GM13977 (cell line): ENCODE measurements at regions not wholly inside any gene's neighbourhood (a gene's known extent, or its start where the extent isn't known, plus 50 kb on each side); places are given as distances from the start of the nearest gene placed in this dataset.

Experiments
- DNase-seq: peaks from one replicate; pipeline ENCODE4 v3.0.0; 2012; ENCODE audit warnings: low spot score
- CTCF ChIP-seq: IDR thresholded peaks from 2 replicates; pipeline ENCODE4 v1.5.1; 2012; ENCODE audit warnings: mild to moderate bottlenecking, control low read depth; ENCODE audit not compliant: insufficient read depth; ENCODE audit errors: extremely low read depth, missing control alignments
- in situ Hi-C: fragments of 300-500 bp; cut with MboI; formaldehyde crosslinking; loops from one replicate; pipeline ENCODE4 v1.12.0; 2022; ENCODE audit warnings: low sequenced_read_pairs, low pct_unique_long_range_greater_than_20kb, mixed read lengths, inconsistent platforms; ENCODE audit not compliant: unreplicated experiment

- no peak for DNase-seq
- no peak for TF ChIP-seq CTCF
- in situ Hi-C loops: no loop called here
These were observed 366.6 kb downstream of the SOX2 start for GRCh38 chr3:182078316-182078715.

DNA sequence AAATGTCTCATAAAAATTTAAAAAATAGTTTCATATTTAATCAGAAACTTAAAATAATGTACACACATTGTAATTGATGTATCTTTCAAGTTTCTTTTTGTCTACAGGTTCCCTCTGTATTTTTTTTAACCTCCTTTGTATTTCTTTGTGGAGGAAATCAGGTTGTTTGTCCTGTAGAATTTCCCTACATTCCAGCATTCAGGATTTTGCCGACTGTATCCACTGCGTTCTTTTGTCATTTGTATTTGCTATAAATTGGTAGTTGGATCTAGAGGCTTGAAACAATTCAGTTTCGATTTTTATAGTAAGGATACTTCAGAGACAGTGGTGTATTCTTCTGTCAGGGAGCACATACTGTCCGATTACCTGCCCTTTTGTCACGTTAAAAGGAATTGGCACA lies 367.2 kb downstream of the SOX2 start:
- no peak for TF ChIP-seq CTCF
- DNase-seq: no peak
- in situ Hi-C loops: no loop called here

- DNase-seq: no peak
- TF ChIP-seq CTCF: no peak
- in situ Hi-C loops: no loop called here
These were observed 369.4 kb downstream of the SOX2 start for GRCh38 chr3:182081096-182081495.

DNA sequence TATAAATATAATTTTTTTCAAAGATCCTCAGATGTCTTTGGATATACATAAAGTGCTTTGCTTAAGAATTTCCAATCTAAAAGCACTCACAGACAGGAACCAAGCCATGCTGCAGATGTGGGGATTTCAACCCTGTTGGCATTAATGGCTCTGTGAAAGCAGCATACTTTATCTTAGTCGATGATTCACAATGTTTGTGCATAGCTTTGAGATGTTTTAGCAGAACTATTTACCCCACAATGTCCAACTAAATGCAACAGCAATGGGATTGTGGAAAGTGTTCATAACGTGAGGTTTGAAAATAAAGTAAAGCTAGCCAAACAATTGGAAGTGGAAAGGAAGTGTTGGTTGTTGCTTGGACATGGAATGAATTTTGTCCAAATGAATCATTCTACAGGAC lies 371.4 kb downstream of the SOX2 start:
- no peak for TF ChIP-seq CTCF
- no peak for DNase-seq
- in situ Hi-C loops: no loop called here

GRCh38 chr3:182092662-182093262 lies 381.0 kb downstream of the SOX2 start:
- no peak for DNase-seq
- no peak for TF ChIP-seq CTCF
- in situ Hi-C loops: no loop called here

DNA sequence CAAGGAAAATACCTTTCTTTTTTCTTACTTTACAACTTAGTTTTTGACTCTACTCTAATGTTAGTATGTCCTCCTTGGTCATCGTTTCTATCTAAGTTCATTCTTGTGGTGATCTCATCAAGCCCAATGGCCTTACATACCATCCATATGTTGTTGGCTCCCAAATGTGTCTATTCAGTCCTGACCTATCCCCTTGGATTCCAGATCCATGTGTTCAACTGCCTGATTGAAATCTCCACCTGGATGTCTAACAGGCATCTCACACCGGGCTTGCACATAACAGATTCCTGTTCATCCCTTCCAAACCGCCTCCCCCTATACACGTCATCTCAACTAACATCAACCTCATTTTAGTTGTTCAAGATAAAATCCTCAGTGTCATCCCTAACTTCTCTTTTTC lies 382.6 kb downstream of the SOX2 start:
- no peak for DNase-seq
- TF ChIP-seq CTCF: no peak
- in situ Hi-C loops: no loop called here

- no peak for TF ChIP-seq CTCF
- in situ Hi-C loops: no loop called here
- DNase-seq: no peak
These were observed 393.2 kb downstream of the SOX2 start for GRCh38 chr3:182104881-182105280.
